GM12878 (cell line): ENCODE measurements at regions not wholly inside any gene's neighbourhood (a gene's known extent, or its start where the extent isn't known, plus 50 kb on each side); places are given as distances from the start of the nearest gene placed in this dataset.

ENCODE experiments used
- ATAC-seq: fragments of 200-7000 bp; cut with Tn5 transposase; 3 replicates; pipeline ENCODE4 v1.9.1; 2020; ENCODE audit warnings: mild to moderate bottlenecking, moderate library complexity
- BruUV-seq: library from RNA; stranded (reverse); fragments of 400-500 nt; replicated peaks from 2 replicates; lab custom pipeline; 2021; lab: Mats Ljungman, UMichigan
- CTCF ChIA-PET: fragments of 300-600 bp; sonication (Branson Sonifier 250); formaldehyde crosslinking; extraction: SDS; loops from one replicate; lab custom pipeline; 2021; ENCODE audit warnings: inconsistent platforms; lab: Yijun Ruan, JAX
- POLR2A ChIA-PET: fragments of 350-600 bp; formaldehyde crosslinking; extraction: SDS; loops from one replicate; lab custom pipeline; 2021; ENCODE audit warnings: inconsistent platforms; lab: Charles Lee
- RAD21 ChIA-PET: fragments of 300-600 bp; sonication (Branson Sonifier 250); formaldehyde crosslinking; loops from one replicate; lab custom pipeline; 2023; ENCODE audit warnings: antibody characterized with exemption; ENCODE audit not compliant: unreplicated experiment; lab: Charles Lee
- SMC1A ChIA-PET: fragments of 300-600 bp; sonication (Branson Sonifier 250); formaldehyde crosslinking; loops from one replicate; lab custom pipeline; 2023; ENCODE audit not compliant: unreplicated experiment, uncharacterized antibody; lab: Charles Lee
- DNase-seq: peaks from one replicate; pipeline ENCODE4 v3.0.0-alpha.2; 2011; ENCODE audit warnings: low read depth, low spot score
- FAIRE-seq: peaks from 3 replicates; lab custom pipeline; 2011; peaks lifted over from hg19 to GRCh38; lab: Jason Lieb, UNC
- H2AFZ ChIP-seq: 2 replicates; pipeline ENCODE4 v1.6.0; 2011; ENCODE audit warnings: low read depth, low read length, control low read depth; ENCODE audit not compliant: control insufficient read depth
- H3K27ac ChIP-seq: 2 replicates; pipeline ENCODE4 v1.5.1; 2011; ENCODE audit warnings: control low read depth; ENCODE audit not compliant: control insufficient read depth, insufficient read depth
- H3K27me3 ChIP-seq, 2 experiments: replicated peaks in 1 of 2; 2 replicates each; pipeline versions ENCODE4 v1.6.0 to v1.6.1; 2011; ENCODE audit warnings: low read length in 1 of 2; ENCODE audit not compliant: control insufficient read depth in 2 of 2, insufficient read depth in 2 of 2
- H3K36me3 ChIP-seq, 2 experiments: 2 replicates each; pipeline ENCODE4 v1.5.1; 2011; ENCODE audit warnings: low read length in 1 of 2; ENCODE audit not compliant: control insufficient read depth in 2 of 2, insufficient read depth in 2 of 2
- H3K4me1 ChIP-seq: 2 replicates; pipeline ENCODE4 v1.6.1; 2011; ENCODE audit warnings: mild to moderate bottlenecking, low read length, moderate library complexity, mixed read lengths; ENCODE audit not compliant: control insufficient read depth, insufficient read depth
- H3K4me2 ChIP-seq: 2 replicates; pipeline ENCODE4 v1.6.0; 2011; ENCODE audit warnings: control low read depth; ENCODE audit not compliant: control insufficient read depth, insufficient read depth
- H3K4me3 ChIP-seq: fragments of 200-600 bp; sonication (generic); 2 replicates; pipeline ENCODE4 v1.5.1; 2016
- H3K79me2 ChIP-seq: 2 replicates; pipeline ENCODE4 v1.6.0; 2011; ENCODE audit warnings: low read length; ENCODE audit not compliant: control insufficient read depth, insufficient read depth
- H3K9ac ChIP-seq: 2 replicates; pipeline ENCODE4 v1.8.0; 2011; ENCODE audit warnings: low read length, control low read depth, mixed read lengths; ENCODE audit not compliant: control insufficient read depth, insufficient read depth
- H3K9me3 ChIP-seq: replicated peaks from 3 replicates; pipeline ENCODE4 v1.5.1; 2011; ENCODE audit warnings: mild to moderate bottlenecking, low read length; ENCODE audit not compliant: control insufficient read depth, insufficient read depth
- H4K20me1 ChIP-seq: 2 replicates; pipeline ENCODE4 v1.6.0; 2011; ENCODE audit not compliant: control insufficient read depth, insufficient read depth
- BRCA1 ChIP-seq: IDR thresholded peaks from 2 replicates; pipeline ENCODE4 v1.6.1; 2011; ENCODE audit warnings: low read depth, low read length, improper control_type of control experiment
- EED ChIP-seq: sonication (generic); IDR thresholded peaks from 2 replicates; pipeline ENCODE4 v1.6.1; 2016; ENCODE audit warnings: antibody characterized with exemption, low read depth
- ETV6 ChIP-seq, 2 experiments: fragments of 450-650 bp in 1 of 2; IDR thresholded peaks in 1 of 2; conservative IDR thresholded peaks in 1 of 2; 2 replicates each; pipeline ENCODE4 v1.6.1; 2014; ENCODE audit warnings: antibody characterized with exemption in 1 of 2, borderline replicate concordance in 1 of 2, low read depth in 1 of 2, mild to moderate bottlenecking in 1 of 2, moderate library complexity in 1 of 2
- IKZF1 ChIP-seq: fragments of 450-650 bp; conservative IDR thresholded peaks from 2 replicates; pipeline ENCODE4 v1.6.1; 2017; ENCODE audit warnings: antibody characterized with exemption, mild to moderate bottlenecking
- KDM1A ChIP-seq: fragments of 200-600 bp; sonication (generic); IDR thresholded peaks from 2 replicates; pipeline ENCODE4 v1.6.1; 2016; ENCODE audit warnings: borderline replicate concordance
- MXI1 ChIP-seq: fragments of 150-350 bp; IDR thresholded peaks from 2 replicates; pipeline ENCODE4 v1.6.1; 2011; ENCODE audit warnings: low read depth, mild to moderate bottlenecking, inconsistent platforms, low read length, improper control_type of control experiment
- NBN ChIP-seq: fragments of 450-650 bp; IDR thresholded peaks from 2 replicates; pipeline ENCODE4 v1.6.1; 2016
- NFXL1 ChIP-seq: fragments of 450-650 bp; IDR thresholded peaks from 2 replicates; pipeline ENCODE4 v1.6.1; 2017; ENCODE audit warnings: antibody characterized with exemption, mild to moderate bottlenecking, borderline replicate concordance
- PAX5 ChIP-seq: IDR thresholded peaks from 2 replicates; pipeline ENCODE4 v1.6.1; 2011; ENCODE audit warnings: low read depth, low read length, borderline replicate concordance
- RBBP5 ChIP-seq: fragments of 200-600 bp; sonication (generic); conservative IDR thresholded peaks from 2 replicates; pipeline ENCODE4 v1.6.1; 2016
- TCF7 ChIP-seq: IDR thresholded peaks from 2 replicates; pipeline ENCODE4 v1.6.1; 2014; ENCODE audit warnings: antibody characterized with exemption, borderline replicate concordance
- ZBED1 ChIP-seq: IDR thresholded peaks from 2 replicates; pipeline ENCODE4 v1.6.1; 2016; ENCODE audit warnings: borderline replicate concordance
- WGBS: methylation state at CpG from one replicate; pipeline ENCODE4 v1.1.6; 2016; ENCODE audit warnings: low lambda C conversion rate; ENCODE audit not compliant: insufficient replicate concordance, insufficient coverage; ENCODE audit errors: missing lambda C conversion rate; 5-methylcytosine and 5-hydroxymethylcytosine counted together
- in situ Hi-C: fragments of 300-500 bp; cut with MboI; formaldehyde crosslinking; loops from 9 replicates; pipeline ENCODE4 v1.14.3; 2018; ENCODE audit warnings: mixed read lengths
- intact Hi-C: fragments of 100-400 bp; cut with micrococcal nuclease; formaldehyde crosslinking; loops from one replicate; pipeline ENCODE4 v1.14.2; 2022; ENCODE audit not compliant: unreplicated experiment
- TF ChIP-seq, protein P1 (sequence below): fragments of 450-650 bp; IDR thresholded peaks from 2 replicates; pipeline ENCODE4 v1.6.1; 2016; ENCODE audit warnings: mild to moderate bottlenecking, moderate library complexity, borderline replicate concordance

DNA sequence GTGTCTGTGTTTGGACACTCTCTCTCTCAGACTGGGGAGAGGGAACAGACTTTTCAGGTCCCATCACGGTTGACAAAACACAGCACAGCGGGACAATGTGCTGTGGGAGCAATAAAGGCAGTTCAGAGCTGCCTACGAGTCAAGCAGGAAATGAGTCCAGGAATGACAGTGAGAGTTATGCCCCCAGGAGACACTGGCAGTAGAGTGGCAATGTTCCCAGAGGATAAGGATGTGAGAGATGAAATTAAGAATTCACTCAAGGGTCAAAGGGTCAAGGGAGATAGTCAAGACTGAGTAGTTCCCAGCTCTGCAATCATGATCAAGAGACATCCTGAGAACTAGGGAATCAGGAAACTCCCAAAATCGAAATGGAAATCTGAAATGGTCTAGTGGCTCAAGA lies 156.1 kb downstream of the LURAP1L start:
- Histone ChIP-seq H3K79me2 (no peaks in the 10 kb centered on the region), H3K4me1 (no peaks in the 10 kb centered on the region), H3K9ac (no peak overlapping the region), H3K27me3 (no peaks in the 10 kb centered on the region), H3K9me3 (no peaks in the 10 kb centered on the region)
- 5% methylated on average over 4 of the region's 4 CpGs for WGBS
- CTCF ChIA-PET = no interaction called here
- intact Hi-C loops = no loop called here
- TF ChIP-seq IKZF1 = no peak
- no peak for TF ChIP-seq MXI1
- TF ChIP-seq ETV6 (conservative IDR thresholded peaks at IDR 0.05 in 1 of 2, IDR thresholded peaks at IDR 0.05 in 1 of 2; ENCODE audit: borderline replicate concordance in 1 of 2, low read depth in 1 of 2) = no peak
- no peak for TF ChIP-seq NBN
- TF ChIP-seq PAX5 = no peak
- TF ChIP-seq, all 136 proteins: peak for 0
- Histone ChIP-seq H4K20me1 (no peaks in the 10 kb centered on the region), H3K27ac (no peak overlapping the region), H3K4me2 (no peak overlapping the region), H3K4me3 (no peak overlapping the region), H3K36me3 (no peaks in the 10 kb centered on the region), H2AFZ (no peak overlapping the region)
- ChIA-PET RAD21 (no interaction called here), SMC1A (no interaction called here), POLR2A (no interaction called here)
- in situ Hi-C loops = no loop called here
- BruUV-seq = no TSS peak
- ATAC-seq (no peak), FAIRE-seq (no peak), DNase-seq (no peak)

DNA sequence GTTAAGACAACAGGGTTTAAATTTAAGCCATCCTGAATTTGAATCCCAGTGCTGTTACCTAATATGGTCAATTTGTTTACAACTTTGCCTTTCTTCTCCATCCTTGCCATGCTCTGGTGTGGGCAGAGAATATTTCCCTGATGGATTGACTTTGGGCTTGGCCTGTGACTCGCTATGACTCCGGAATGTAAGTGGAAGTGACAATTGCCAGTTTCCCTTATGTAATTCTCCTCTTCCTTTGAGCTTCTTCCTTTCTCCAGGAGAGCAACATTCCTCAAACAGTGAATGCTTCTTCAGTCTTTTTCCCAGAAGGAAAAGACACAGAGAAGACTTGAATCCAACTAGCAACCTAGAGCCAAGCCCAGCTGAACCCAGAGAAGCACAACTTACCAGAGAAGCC lies 159.1 kb downstream of the LURAP1L start:
- H3K4me2 ChIP-seq = no peak overlapping the region
- intact Hi-C loops (no loop called here), in situ Hi-C loops (no loop called here)
- TF ChIP-seq EED (no peak), RBBP5 (no peak), TCF7 (no peak), ZBED1 (no peak), KDM1A (no peak), BRCA1 (no peak), NFXL1 (no peak)
- TF ChIP-seq, protein P1, sequence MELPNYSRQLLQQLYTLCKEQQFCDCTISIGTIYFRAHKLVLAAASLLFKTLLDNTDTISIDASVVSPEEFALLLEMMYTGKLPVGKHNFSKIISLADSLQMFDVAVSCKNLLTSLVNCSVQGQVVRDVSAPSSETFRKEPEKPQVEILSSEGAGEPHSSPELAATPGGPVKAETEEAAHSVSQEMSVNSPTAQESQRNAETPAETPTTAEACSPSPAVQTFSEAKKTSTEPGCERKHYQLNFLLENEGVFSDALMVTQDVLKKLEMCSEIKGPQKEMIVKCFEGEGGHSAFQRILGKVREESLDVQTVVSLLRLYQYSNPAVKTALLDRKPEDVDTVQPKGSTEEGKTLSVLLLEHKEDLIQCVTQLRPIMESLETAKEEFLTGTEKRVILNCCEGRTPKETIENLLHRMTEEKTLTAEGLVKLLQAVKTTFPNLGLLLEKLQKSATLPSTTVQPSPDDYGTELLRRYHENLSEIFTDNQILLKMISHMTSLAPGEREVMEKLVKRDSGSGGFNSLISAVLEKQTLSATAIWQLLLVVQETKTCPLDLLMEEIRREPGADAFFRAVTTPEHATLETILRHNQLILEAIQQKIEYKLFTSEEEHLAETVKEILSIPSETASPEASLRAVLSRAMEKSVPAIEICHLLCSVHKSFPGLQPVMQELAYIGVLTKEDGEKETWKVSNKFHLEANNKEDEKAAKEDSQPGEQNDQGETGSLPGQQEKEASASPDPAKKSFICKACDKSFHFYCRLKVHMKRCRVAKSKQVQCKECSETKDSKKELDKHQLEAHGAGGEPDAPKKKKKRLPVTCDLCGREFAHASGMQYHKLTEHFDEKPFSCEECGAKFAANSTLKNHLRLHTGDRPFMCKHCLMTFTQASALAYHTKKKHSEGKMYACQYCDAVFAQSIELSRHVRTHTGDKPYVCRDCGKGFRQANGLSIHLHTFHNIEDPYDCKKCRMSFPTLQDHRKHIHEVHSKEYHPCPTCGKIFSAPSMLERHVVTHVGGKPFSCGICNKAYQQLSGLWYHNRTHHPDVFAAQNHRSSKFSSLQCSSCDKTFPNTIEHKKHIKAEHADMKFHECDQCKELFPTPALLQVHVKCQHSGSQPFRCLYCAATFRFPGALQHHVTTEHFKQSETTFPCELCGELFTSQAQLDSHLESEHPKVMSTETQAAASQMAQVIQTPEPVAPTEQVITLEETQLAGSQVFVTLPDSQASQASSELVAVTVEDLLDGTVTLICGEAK = no peak
- H4K20me1 ChIP-seq = no peaks in the 10 kb centered on the region
- H3K4me3 ChIP-seq = no peak overlapping the region
- no TSS peak for BruUV-seq
- ATAC-seq (no peak), DNase-seq (no peak), FAIRE-seq (no peak)
- ChIA-PET RAD21 (no interaction called here), SMC1A (no interaction called here), CTCF (no interaction called here), POLR2A (no interaction called here)
- no peak overlapping the region for H2AFZ ChIP-seq
- no peaks in the 10 kb centered on the region for H3K36me3 ChIP-seq
- no peak overlapping the region for H3K27ac ChIP-seq
- no peaks in the 10 kb centered on the region for H3K4me1 ChIP-seq
- H3K27me3 ChIP-seq = no peaks in the 10 kb centered on the region
- no peaks in the 10 kb centered on the region for H3K79me2 ChIP-seq
- H3K9ac ChIP-seq = no peak overlapping the region
- WGBS = 19% methylated on average over 2 of the region's 2 CpGs
- no peaks in the 10 kb centered on the region for H3K9me3 ChIP-seq
